Gastroesophageal sphincter (tissue), 4 donors: ENCODE measurements at regions not wholly inside any gene's neighbourhood (a gene's known extent, or its start where the extent isn't known, plus 50 kb on each side); places are given as distances from the start of the nearest gene placed in this dataset.

ENCODE experiments used
- ATAC-seq: fragments of 150-250 bp; one replicate; pipeline ENCODE4 v1.9.1; 2016; ENCODE audit warnings: mild to moderate bottlenecking, moderate library complexity
- H3K27ac ChIP-seq, 4 donors: fragments of 200-600 bp; sonication (generic) in 3 of 4; 1 replicate in 3 of 4; 2 replicates in 1 of 4; pipeline ENCODE4 v1.5.1; 2016 to 2019
- H3K27me3 ChIP-seq: fragments of 200-600 bp; sonication (generic); one replicate; pipeline ENCODE4 v1.5.1; 2019
- H3K36me3 ChIP-seq, 2 donors: fragments of 200-600 bp; sonication (generic); one replicate each; pipeline ENCODE4 v1.5.1; 2019; ENCODE audit warnings: control low read depth in 1 of 2
- H3K4me1 ChIP-seq, 3 donors: fragments of 200-600 bp; sonication (generic); 1 replicate in 2 of 3; 2 replicates in 1 of 3; pipeline ENCODE4 v1.5.1; 2016 to 2019; ENCODE audit warnings: control low read depth in 2 of 3
- H3K4me3 ChIP-seq, 2 donors: fragments of 200-600 bp; sonication (generic); one replicate each; pipeline ENCODE4 v1.5.1; 2019; ENCODE audit warnings: mild to moderate bottlenecking in 1 of 2, moderate library complexity in 1 of 2
- H3K9me3 ChIP-seq, 3 donors: fragments of 200-600 bp; sonication (generic); one replicate each; pipeline ENCODE4 v1.5.1; 2017 to 2019; ENCODE audit warnings: control low read depth in 2 of 3
- EP300 ChIP-seq: sonication (generic); formaldehyde crosslinking; IDR thresholded peaks from one replicate; pipeline ENCODE4 v1.6.1; 2017; ENCODE audit warnings: antibody characterized with exemption, mild to moderate bottlenecking
- POLR2A ChIP-seq, 2 donors: fragments of 450-650 bp; IDR thresholded peaks; one replicate each; pipeline ENCODE4 v1.6.1; 2017; ENCODE audit warnings: antibody characterized with exemption in 2 of 2, mild to moderate bottlenecking in 2 of 2, moderate library complexity in 1 of 2
- POLR2AphosphoS5 ChIP-seq: sonication (generic); formaldehyde crosslinking; IDR thresholded peaks from one replicate; pipeline ENCODE4 v1.6.1; 2017; ENCODE audit warnings: antibody characterized with exemption
- WGBS, 2 donors: methylation state at CpG; one replicate each; pipeline ENCODE4 v1.1.5; 2018; ENCODE audit warnings: low coverage in 1 of 2; 5-methylcytosine and 5-hydroxymethylcytosine counted together
- TF ChIP-seq, protein P1 (sequence below), 4 experiments: fragments of 200-600 bp in 2 of 4; fragments of 450-650 bp in 2 of 4; sonication (generic) in 1 of 4; IDR thresholded peaks; one replicate each; pipeline ENCODE4 v1.5.1; 2017 to 2019; ENCODE audit warnings: antibody characterized with exemption in 4 of 4, mild to moderate bottlenecking in 2 of 4, moderate library complexity in 2 of 4

DNA sequence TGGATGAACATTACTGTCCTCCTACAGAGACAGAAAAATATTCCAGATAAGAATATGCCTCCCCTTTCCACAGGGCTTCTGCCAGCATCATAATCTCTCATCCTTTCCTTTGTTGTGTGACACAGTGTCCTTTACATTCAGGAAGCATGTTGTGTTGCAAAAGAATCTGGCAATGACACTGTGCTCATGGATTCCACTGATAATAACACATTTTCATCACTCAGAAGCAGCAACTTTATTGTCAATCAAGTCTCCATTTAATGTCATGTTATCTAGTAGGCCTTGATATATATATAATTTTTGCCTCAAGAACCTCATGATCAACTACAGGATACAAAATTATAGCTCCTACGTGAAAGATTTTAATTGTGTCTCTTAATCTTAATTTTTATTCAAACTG, 833.9 kb downstream of the FSTL5 start:
- no peaks in the 10 kb centered on the region for H3K27me3 ChIP-seq

DNA sequence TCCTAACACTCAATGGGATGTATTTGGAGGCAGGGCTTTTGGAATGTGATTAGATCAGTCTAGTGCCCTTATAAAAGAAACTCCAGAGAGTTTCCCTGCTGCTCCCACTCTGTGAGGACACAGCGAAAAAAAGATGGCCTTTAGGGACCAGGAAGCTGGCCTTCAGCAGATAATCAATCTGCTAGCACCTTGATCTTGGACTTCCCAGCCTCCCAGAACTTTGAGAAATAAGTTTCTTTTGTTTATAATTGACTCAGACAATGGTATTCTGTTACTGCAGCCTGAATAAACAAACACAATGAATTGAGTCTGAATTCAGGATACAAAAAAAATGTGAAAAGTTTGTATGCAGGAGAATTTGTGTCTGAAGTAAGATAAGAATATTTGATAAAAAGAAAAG, 842.1 kb downstream of the FSTL5 start:
- 43 to 80% methylated on average over 1 of the region's 1 CpG for WGBS, 2 donors
- no peak for TF ChIP-seq POLR2AphosphoS5
- no peak for TF ChIP-seq EP300
- TF ChIP-seq, protein P1, sequence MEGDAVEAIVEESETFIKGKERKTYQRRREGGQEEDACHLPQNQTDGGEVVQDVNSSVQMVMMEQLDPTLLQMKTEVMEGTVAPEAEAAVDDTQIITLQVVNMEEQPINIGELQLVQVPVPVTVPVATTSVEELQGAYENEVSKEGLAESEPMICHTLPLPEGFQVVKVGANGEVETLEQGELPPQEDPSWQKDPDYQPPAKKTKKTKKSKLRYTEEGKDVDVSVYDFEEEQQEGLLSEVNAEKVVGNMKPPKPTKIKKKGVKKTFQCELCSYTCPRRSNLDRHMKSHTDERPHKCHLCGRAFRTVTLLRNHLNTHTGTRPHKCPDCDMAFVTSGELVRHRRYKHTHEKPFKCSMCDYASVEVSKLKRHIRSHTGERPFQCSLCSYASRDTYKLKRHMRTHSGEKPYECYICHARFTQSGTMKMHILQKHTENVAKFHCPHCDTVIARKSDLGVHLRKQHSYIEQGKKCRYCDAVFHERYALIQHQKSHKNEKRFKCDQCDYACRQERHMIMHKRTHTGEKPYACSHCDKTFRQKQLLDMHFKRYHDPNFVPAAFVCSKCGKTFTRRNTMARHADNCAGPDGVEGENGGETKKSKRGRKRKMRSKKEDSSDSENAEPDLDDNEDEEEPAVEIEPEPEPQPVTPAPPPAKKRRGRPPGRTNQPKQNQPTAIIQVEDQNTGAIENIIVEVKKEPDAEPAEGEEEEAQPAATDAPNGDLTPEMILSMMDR (IDR thresholded peaks at IDR 0.05), result no peak
- Histone ChIP-seq H3K9me3 (no peaks in the 10 kb centered on the region), H3K4me3 (no peak overlapping the region), H3K27ac (no peak overlapping the region), H3K27me3 (no peaks in the 10 kb centered on the region), H3K36me3 (no peaks in the 10 kb centered on the region), H3K4me1 (no peaks in the 10 kb centered on the region)
- ATAC-seq, result no peak

More for the DNA sequence above, 833.9 kb downstream of the FSTL5 start:
- no peaks in the 10 kb centered on the region for H3K36me3 ChIP-seq
- no peak overlapping the region for H3K27ac ChIP-seq
- no peak for TF ChIP-seq POLR2AphosphoS5
- no peak for TF ChIP-seq POLR2A (IDR thresholded peaks at IDR 0.05)
- TF ChIP-seq EP300, result no peak
- TF ChIP-seq, protein P1 (IDR thresholded peaks at IDR 0.05), result no peak
- 83 to 89% methylated on average over 1 of the region's 1 CpG for WGBS, 2 donors
- no peaks in the 10 kb centered on the region for H3K4me1 ChIP-seq
- no peaks in the 10 kb centered on the region for H3K9me3 ChIP-seq
- H3K4me3 ChIP-seq, result no peak overlapping the region
- ATAC-seq, result no peak

DNA sequence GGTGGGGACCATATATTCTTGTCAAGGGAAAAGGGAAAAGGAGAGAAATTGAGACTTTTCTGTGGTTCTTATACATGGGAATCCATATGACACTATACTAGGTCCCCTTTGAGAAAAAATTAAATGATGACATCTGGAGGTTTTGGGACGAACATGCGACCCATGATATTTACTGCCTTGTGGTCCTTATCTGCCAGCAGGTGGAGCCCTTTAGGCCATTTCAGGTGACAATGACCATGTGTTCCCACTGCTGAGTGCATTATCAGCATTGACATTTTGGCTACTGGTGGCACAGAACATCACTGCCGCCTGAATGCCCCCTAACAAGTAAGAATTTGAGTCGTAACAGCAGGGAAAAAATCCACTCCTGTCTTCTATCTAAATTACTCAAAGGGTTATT, 843.4 kb downstream of the FSTL5 start:
- TF ChIP-seq, protein P1 (IDR thresholded peaks at IDR 0.05), result no peak
- no peak for TF ChIP-seq POLR2A (IDR thresholded peaks at IDR 0.05)
- TF ChIP-seq EP300, result no peak
- no peak for TF ChIP-seq POLR2AphosphoS5
- 73 to 86% methylated on average over 2 to 4 of the region's 4 CpGs for WGBS, 2 donors

DNA sequence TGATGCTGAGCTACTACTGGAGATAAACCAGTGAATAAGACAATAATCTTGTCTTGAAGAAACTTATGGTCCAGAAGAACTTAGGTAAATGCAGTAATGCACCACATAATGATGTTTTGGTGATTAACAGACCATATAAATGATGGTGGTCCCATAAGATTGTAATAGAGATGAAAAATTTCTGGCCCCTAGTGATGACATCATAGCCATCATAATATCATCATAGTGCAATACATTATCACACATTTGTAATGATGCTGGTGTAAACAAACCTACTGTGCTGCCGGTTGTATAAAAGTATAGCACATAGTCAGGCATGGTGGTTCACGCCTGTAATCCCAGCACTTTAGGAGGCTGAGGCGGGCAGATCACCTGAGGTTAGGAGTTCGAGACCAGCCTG, 846.8 kb downstream of the FSTL5 start:
- Histone ChIP-seq H3K36me3 (no peaks in the 10 kb centered on the region), H3K4me1 (no peaks in the 10 kb centered on the region), H3K27ac (no peak overlapping the region), H3K4me3 (no peak overlapping the region), H3K27me3 (no peaks in the 10 kb centered on the region), H3K9me3 (no peaks in the 10 kb centered on the region)
- WGBS, 2 donors, result 94% methylated on average over 4 of the region's 4 CpGs
- no peak for TF ChIP-seq EP300
- TF ChIP-seq, protein P1 (IDR thresholded peaks at IDR 0.05), result no peak
- no peak for TF ChIP-seq POLR2A (IDR thresholded peaks at IDR 0.05)
- TF ChIP-seq POLR2AphosphoS5, result no peak
- ATAC-seq, result no peak

More for the DNA sequence above, 843.4 kb downstream of the FSTL5 start:
- H3K27me3 ChIP-seq, result no peaks in the 10 kb centered on the region
- H3K27ac ChIP-seq, result no peak overlapping the region
- H3K4me1 ChIP-seq, result no peaks in the 10 kb centered on the region
- no peak overlapping the region for H3K4me3 ChIP-seq
- no peaks in the 10 kb centered on the region for H3K36me3 ChIP-seq
- no peaks in the 10 kb centered on the region for H3K9me3 ChIP-seq
- no peak for ATAC-seq

DNA sequence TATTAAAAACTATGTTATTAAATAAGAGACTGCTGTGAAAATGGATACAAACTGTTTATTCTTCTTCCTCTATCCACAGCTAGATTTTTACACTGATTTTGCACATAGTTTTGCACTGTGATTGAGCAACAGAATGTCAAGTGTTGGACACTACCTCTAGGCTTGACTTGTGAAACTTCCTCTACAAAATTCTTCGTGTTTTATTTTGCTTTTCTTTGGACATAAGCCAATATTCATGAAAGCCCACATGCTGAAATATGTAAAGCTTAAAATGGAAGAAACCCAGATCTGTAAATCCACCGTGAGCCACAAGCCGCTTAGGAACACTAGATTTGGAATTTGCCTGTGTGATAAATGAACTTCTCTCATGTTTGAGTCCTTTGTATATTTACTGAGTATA, 849.4 kb downstream of the FSTL5 start:
- ATAC-seq, result no peak
- Histone ChIP-seq H3K36me3 (no peaks in the 10 kb centered on the region), H3K27me3 (no peaks in the 10 kb centered on the region), H3K4me3 (no peak overlapping the region), H3K27ac (no peak overlapping the region), H3K4me1 (no peaks in the 10 kb centered on the region), H3K9me3 (no peaks in the 10 kb centered on the region)
- 11 to 15% methylated on average over 3 of the region's 3 CpGs for WGBS, 2 donors
- TF ChIP-seq POLR2A (IDR thresholded peaks at IDR 0.05) (no peak), EP300 (no peak), POLR2AphosphoS5 (no peak)
- TF ChIP-seq, protein P1 (IDR thresholded peaks at IDR 0.05), result no peak
